ENCODE measurements at regions not wholly inside any gene's neighbourhood (a gene's known extent, or its start where the extent isn't known, plus 50 kb on each side); places are given as distances from the start of the nearest gene placed in this dataset.

DNA sequence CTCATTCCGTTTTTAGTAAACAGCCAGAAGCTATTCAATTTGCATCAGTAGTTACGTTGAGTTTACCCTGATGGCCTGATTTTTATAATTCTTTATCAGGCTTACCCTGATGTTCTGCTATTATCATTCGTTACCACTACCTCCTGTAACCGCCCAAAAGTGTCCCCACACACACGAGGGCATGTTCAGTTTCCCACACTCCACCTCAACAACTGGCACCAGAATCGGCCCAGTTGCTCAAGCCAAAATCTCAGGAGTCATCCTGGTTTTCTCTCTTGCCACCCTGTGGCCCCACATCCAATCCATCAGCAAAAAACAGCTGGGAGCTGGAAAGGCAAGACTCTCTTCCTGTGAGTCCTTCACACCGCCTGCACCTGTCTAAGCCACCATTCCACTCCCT lies 102.9 kb upstream of the RAB6C start (continued):
- TF ChIP-seq, protein P1, sequence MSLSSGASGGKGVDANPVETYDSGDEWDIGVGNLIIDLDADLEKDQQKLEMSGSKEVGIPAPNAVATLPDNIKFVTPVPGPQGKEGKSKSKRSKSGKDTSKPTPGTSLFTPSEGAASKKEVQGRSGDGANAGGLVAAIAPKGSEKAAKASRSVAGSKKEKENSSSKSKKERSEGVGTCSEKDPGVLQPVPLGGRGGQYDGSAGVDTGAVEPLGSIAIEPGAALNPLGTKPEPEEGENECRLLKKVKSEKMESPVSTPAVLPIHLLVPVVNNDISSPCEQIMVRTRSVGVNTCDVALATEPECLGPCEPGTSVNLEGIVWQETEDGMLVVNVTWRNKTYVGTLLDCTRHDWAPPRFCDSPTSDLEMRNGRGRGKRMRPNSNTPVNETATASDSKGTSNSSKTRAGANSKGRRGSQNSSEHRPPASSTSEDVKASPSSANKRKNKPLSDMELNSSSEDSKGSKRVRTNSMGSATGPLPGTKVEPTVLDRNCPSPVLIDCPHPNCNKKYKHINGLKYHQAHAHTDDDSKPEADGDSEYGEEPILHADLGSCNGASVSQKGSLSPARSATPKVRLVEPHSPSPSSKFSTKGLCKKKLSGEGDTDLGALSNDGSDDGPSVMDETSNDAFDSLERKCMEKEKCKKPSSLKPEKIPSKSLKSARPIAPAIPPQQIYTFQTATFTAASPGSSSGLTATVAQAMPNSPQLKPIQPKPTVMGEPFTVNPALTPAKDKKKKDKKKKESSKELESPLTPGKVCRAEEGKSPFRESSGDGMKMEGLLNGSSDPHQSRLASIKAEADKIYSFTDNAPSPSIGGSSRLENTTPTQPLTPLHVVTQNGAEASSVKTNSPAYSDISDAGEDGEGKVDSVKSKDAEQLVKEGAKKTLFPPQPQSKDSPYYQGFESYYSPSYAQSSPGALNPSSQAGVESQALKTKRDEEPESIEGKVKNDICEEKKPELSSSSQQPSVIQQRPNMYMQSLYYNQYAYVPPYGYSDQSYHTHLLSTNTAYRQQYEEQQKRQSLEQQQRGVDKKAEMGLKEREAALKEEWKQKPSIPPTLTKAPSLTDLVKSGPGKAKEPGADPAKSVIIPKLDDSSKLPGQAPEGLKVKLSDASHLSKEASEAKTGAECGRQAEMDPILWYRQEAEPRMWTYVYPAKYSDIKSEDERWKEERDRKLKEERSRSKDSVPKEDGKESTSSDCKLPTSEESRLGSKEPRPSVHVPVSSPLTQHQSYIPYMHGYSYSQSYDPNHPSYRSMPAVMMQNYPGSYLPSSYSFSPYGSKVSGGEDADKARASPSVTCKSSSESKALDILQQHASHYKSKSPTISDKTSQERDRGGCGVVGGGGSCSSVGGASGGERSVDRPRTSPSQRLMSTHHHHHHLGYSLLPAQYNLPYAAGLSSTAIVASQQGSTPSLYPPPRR (CRISPR knock-in tag; IDR thresholded peaks at IDR 0.05; ENCODE audit: borderline replicate concordance), result no peak
- TF ChIP-seq ZNF788 (CRISPR knock-in tag; IDR thresholded peaks at IDR 0.05; ENCODE audit: borderline replicate concordance) (no peak), ZNF7 (CRISPR knock-in tag; IDR thresholded peaks at IDR 0.05) (no peak), ZNF3 (CRISPR knock-in tag; IDR thresholded peaks at IDR 0.05) (no peak)

DNA sequence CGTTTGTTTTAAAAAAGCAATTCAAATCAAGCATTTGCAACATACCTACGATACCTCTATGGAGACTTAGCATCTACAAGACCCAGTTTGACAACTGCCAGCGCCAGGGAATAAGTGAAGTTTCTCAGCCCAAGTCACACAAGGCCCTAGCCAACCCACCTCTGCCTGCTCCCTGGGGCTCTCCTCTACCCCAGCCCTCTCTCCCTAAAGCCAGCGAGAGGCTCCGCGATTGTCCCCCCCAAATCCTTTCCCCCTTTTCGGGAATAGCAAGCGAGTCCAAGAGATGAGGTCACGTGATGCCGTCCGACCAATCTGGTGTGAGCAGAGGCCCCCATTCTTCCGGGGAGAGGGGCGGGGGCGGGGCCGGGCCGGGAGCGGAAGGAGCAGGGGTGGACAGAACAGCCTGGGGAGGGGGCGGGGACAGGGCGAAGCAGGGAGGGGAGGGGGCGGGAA lies 102.2 kb upstream of the RAB6C start:
- Histone ChIP-seq H2AFZ (ENCODE audit: low read length) (no peak overlapping the region), H4K20me1 (ENCODE audit: insufficient read depth, low read length) (no peaks in the 10 kb centered on the region), H3K4me3 (replicated peaks in 1 of 3; ENCODE audit: insufficient read depth in 1 of 3, low read depth in 2 of 3, low read length in 3 of 3) (peak overlapping the region in 1 of 3 experiments; percentile 29; a peak in 1 of 6 replicates), H3K9me3 (ENCODE audit: low read length) (no peaks in the 10 kb centered on the region), H3K27me3 (ENCODE audit: control insufficient read depth in 1 of 2, insufficient read depth in 2 of 2, low read length in 2 of 2) (peaks cover 1 to 28% of the 10 kb centered on the region in 2 experiments; a peak in 3 of 5 replicates), H3K4me2 (ENCODE audit: low read depth, low read length) (peak overlapping the region; percentile 45; the same call in 1 of the 2 replicates), H3K9ac (ENCODE audit: insufficient read depth, low read depth, low read length) (no peak overlapping the region), H3K79me2 (ENCODE audit: insufficient read depth, low read length) (no peaks in the 10 kb centered on the region), H3K36me3 (replicated peaks in 1 of 2; ENCODE audit: control insufficient read depth in 1 of 2, insufficient read depth in 2 of 2, low read length in 2 of 2) (no peaks in the 10 kb centered on the region), H3K4me1 (ENCODE audit: insufficient read depth, low read length) (no peaks in the 10 kb centered on the region), H3K27ac (ENCODE audit: extremely low read length, insufficient read depth, low read length) (no peak overlapping the region)
- POLR2A ChIA-PET, result no interaction called here
- BruUV-seq (replicated peaks), result no TSS peak
- in situ Hi-C loops (cut with HindIII; ENCODE audit: extremely low pct_ligation_motif_present, low pct_unique_long_range_greater_than_20kb), result no loop called here
- CTCF ChIA-PET (ENCODE audit: low intra/inter-chr PET ratio, low total read pairs), result no interaction called here
- DNase-seq (ENCODE audit: low spot score), result no peak
- FAIRE-seq, result no peak
- WGBS (ENCODE audit: low lambda C conversion rate), result 23% methylated on average over 20 of the region's 20 CpGs
- intact Hi-C loops (cut with micrococcal nuclease; ENCODE audit: unreplicated experiment), result no loop called here
- no peak for ATAC-seq
- TF ChIP-seq ZKSCAN1 (IDR thresholded peaks at IDR 0.05; ENCODE audit: low read length) (no peak), PPARG (CRISPR knock-in tag; conservative IDR thresholded peaks at IDR 0.05) (no peak), ZNF460 (CRISPR knock-in tag; IDR thresholded peaks at IDR 0.05; ENCODE audit: borderline replicate concordance) (no peak), JUNB (CRISPR knock-in tag; IDR thresholded peaks at IDR 0.05; ENCODE audit: borderline replicate concordance) (no peak), GABPB1 (CRISPR knock-in tag; IDR thresholded peaks at IDR 0.05) (peak; percentile 53), NAIF1 (CRISPR knock-in tag; IDR thresholded peaks at IDR 0.05; ENCODE audit: borderline replicate concordance) (no peak), MEIS1 (CRISPR knock-in tag; IDR thresholded peaks at IDR 0.05; ENCODE audit: borderline replicate concordance) (no peak), NR2F2 (IDR thresholded peaks at IDR 0.05; ENCODE audit: borderline replicate concordance, low read depth) (no peak), SIX1 (CRISPR knock-in tag; IDR thresholded peaks at IDR 0.05; ENCODE audit: borderline replicate concordance) (no peak)
- TF ChIP-seq, protein P2, sequence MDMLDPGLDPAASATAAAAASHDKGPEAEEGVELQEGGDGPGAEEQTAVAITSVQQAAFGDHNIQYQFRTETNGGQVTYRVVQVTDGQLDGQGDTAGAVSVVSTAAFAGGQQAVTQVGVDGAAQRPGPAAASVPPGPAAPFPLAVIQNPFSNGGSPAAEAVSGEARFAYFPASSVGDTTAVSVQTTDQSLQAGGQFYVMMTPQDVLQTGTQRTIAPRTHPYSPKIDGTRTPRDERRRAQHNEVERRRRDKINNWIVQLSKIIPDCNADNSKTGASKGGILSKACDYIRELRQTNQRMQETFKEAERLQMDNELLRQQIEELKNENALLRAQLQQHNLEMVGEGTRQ (IDR thresholded peaks at IDR 0.05; ENCODE audit: low read depth, low read length), result peak; percentile 62
- TF ChIP-seq, protein P2 (CRISPR knock-in tag; IDR thresholded peaks at IDR 0.05; ENCODE audit: borderline replicate concordance), result no peak
- TF ChIP-seq, protein P3, sequence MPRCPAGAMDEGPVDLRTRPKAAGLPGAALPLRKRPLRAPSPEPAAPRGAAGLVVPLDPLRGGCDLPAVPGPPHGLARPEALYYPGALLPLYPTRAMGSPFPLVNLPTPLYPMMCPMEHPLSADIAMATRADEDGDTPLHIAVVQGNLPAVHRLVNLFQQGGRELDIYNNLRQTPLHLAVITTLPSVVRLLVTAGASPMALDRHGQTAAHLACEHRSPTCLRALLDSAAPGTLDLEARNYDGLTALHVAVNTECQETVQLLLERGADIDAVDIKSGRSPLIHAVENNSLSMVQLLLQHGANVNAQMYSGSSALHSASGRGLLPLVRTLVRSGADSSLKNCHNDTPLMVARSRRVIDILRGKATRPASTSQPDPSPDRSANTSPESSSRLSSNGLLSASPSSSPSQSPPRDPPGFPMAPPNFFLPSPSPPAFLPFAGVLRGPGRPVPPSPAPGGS (CRISPR knock-in tag; IDR thresholded peaks at IDR 0.05), result no peak
